WTC11 (cell line): ENCODE measurements at regions not wholly inside any gene's neighbourhood (a gene's known extent, or its start where the extent isn't known, plus 50 kb on each side); places are given as distances from the start of the nearest gene placed in this dataset.
A peak's percentile ranks its signal among the peaks of the same experiment; 100 is the strongest.

Experiments used
- ATAC-seq: fragments of 200-7000 bp; cut with Tn5 transposase; 2 replicates; pipeline ENCODE4 v1.10.0; 2021; ENCODE audit warnings: mild to moderate bottlenecking, moderate library complexity
- CTCF ChIA-PET: fragments of 300-600 bp; sonication (Branson Sonifier 250); formaldehyde crosslinking; loops from one replicate; lab custom pipeline; 2021; ENCODE audit warnings: antibody characterized with exemption; lab: Charles Lee
- POLR2A ChIA-PET: fragments of 350-600 bp; sonication (Branson Sonifier 250); formaldehyde crosslinking; loops from one replicate; lab custom pipeline; 2021; ENCODE audit warnings: antibody characterized with exemption; lab: Charles Lee
- DNase-seq: peaks from one replicate; pipeline ENCODE4 v3.0.0; 2021; ENCODE audit warnings: low spot score
- H3K27ac Mint-ChIP-seq: 2 replicates; pipeline ENCODE4 v1.8.0; 2021; ENCODE audit warnings: mixed read lengths
- H3K27me3 Mint-ChIP-seq: 2 replicates; pipeline ENCODE4 v1.8.0; 2021; ENCODE audit warnings: low read depth, mild to moderate bottlenecking, moderate library complexity, mixed read lengths
- H3K36me3 Mint-ChIP-seq: 2 replicates; pipeline ENCODE4 v1.8.0; 2021; ENCODE audit warnings: mixed read lengths
- H3K4me1 Mint-ChIP-seq: 2 replicates; pipeline ENCODE4 v1.8.0; 2022; ENCODE audit warnings: mixed read lengths
- H3K4me3 Mint-ChIP-seq: 2 replicates; pipeline ENCODE4 v1.8.0; 2021; ENCODE audit warnings: mild to moderate bottlenecking, moderate library complexity, mixed read lengths
- H3K9me3 Mint-ChIP-seq: 2 replicates; pipeline ENCODE4 v1.8.0; 2021; ENCODE audit warnings: mixed read lengths
- CREB1 ChIP-seq: sonication (generic); formaldehyde crosslinking; IDR thresholded peaks from 2 replicates; pipeline ENCODE4 v1.8.0; 2023; ENCODE audit warnings: mild to moderate bottlenecking, missing genetic modification reagents
- CTCF ChIP-seq: fragments of 200-600 bp; IDR thresholded peaks from 2 replicates; pipeline ENCODE4 v1.8.0; 2022; ENCODE audit warnings: antibody characterized with exemption
- EMX1 ChIP-seq: fragments of 250-450 bp; sonication (Bioruptor Pico); IDR thresholded peaks from 2 replicates; pipeline ENCODE4 v1.8.0; 2021; ENCODE audit warnings: mild to moderate bottlenecking
- ERG ChIP-seq: fragments of 250-450 bp; sonication (Bioruptor Pico); IDR thresholded peaks from 2 replicates; pipeline ENCODE4 v1.8.0; 2021; ENCODE audit warnings: mild to moderate bottlenecking
- GABPB1 ChIP-seq: sonication (generic); formaldehyde crosslinking; IDR thresholded peaks from 2 replicates; pipeline ENCODE4 v1.8.1; 2023; ENCODE audit warnings: mild to moderate bottlenecking, missing genetic modification reagents
- HMGXB4 ChIP-seq: sonication (generic); formaldehyde crosslinking; IDR thresholded peaks from 2 replicates; pipeline ENCODE4 v1.8.1; 2023; ENCODE audit warnings: mild to moderate bottlenecking, moderate library complexity, missing genetic modification reagents
- JAZF1 ChIP-seq: fragments of 250-450 bp; sonication (Bioruptor Pico); IDR thresholded peaks from 2 replicates; pipeline ENCODE4 v1.9.0; 2021; ENCODE audit warnings: moderate library complexity, mild to moderate bottlenecking, inconsistent platforms
- SOX15 ChIP-seq: fragments of 250-450 bp; sonication (Bioruptor Pico); IDR thresholded peaks from 2 replicates; pipeline ENCODE4 v1.9.0; 2021; ENCODE audit warnings: mild to moderate bottlenecking
- TCF7 ChIP-seq: sonication (generic); formaldehyde crosslinking; IDR thresholded peaks from 2 replicates; pipeline ENCODE4 v1.8.0; 2022; ENCODE audit warnings: mild to moderate bottlenecking, low read depth, missing genetic modification reagents, moderate library complexity
- ZNF232 ChIP-seq: sonication (generic); formaldehyde crosslinking; IDR thresholded peaks from 2 replicates; pipeline ENCODE4 v1.8.0; 2022; ENCODE audit warnings: mild to moderate bottlenecking, missing genetic modification reagents
- ZNF396 ChIP-seq: fragments of 250-450 bp; sonication (Bioruptor Pico); IDR thresholded peaks from 2 replicates; pipeline ENCODE4 v1.8.0; 2021; ENCODE audit warnings: mild to moderate bottlenecking, moderate library complexity, borderline replicate concordance
- ZNF416 ChIP-seq: fragments of 250-450 bp; sonication (Bioruptor Pico); IDR thresholded peaks from 2 replicates; pipeline ENCODE4 v1.9.0; 2021; ENCODE audit warnings: mild to moderate bottlenecking, inconsistent platforms
- TF ChIP-seq, protein P1 (sequence below): sonication (generic); formaldehyde crosslinking; IDR thresholded peaks from 2 replicates; pipeline ENCODE4 v1.8.1; 2023; ENCODE audit warnings: mild to moderate bottlenecking, missing genetic modification reagents
- TF ChIP-seq, protein P2 (sequence below): sonication (generic); formaldehyde crosslinking; IDR thresholded peaks from 2 replicates; pipeline ENCODE4 v1.8.0; 2022; ENCODE audit warnings: mild to moderate bottlenecking, missing genetic modification reagents

DNA sequence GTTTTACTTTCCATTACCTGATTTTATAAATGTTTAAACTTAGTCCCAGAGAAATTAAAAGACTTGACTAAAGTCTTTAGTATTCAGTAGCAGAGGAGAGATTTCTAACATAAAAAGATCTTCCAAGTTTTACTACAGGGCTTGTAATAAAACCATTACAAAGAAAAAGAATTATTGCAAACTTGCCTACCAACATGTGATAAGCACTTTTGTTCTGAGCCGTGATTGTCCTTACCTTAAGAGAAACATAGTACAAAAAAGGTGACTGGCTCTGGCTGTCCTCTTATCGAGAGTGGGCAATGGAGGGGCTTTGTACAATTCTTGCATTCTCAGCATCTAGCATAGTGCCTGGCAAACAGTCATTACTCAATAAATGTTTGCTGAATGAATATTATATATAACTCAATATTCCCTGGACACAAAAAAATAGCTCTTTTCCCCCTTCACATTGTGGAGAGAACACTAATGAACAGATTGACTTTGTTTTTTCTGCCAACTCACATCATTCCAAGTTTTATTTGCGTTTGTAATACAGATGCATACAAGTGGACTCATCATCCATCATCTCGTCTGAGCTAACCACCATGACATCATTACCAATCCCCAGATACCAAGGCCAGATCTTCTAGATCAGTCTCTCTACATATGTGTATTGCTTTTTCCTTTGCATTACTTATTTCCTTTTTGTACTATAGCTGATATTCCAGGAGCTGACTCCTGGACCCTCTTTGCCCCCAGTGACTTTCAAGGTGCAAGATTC is 192.8 kb upstream of the EEA1 start:
- Mint-ChIP-seq H3K27ac (no peak overlapping the region), H3K27me3 (no peaks in the 10 kb centered on the region), H3K4me1 (no peaks in the 10 kb centered on the region; the same call in 1 of the 2 replicates), H3K36me3 (no peaks in the 10 kb centered on the region), H3K9me3 (no peaks in the 10 kb centered on the region; the same call in 1 of the 2 replicates), H3K4me3 (no peak overlapping the region)
- ChIA-PET POLR2A (interaction anchor here (0.6 kb wide), 1 partner anchor 86 kb away, joined by 3 read pairs; no protein-coding TSS in a partner anchor), CTCF (interaction anchor here (1.4 kb wide), 1 partner anchor 162 kb away, joined by 3 read pairs; no protein-coding TSS in a partner anchor)
- no peak for TF ChIP-seq GABPB1 (CRISPR knock-in tag)
- TF ChIP-seq, protein P1, sequence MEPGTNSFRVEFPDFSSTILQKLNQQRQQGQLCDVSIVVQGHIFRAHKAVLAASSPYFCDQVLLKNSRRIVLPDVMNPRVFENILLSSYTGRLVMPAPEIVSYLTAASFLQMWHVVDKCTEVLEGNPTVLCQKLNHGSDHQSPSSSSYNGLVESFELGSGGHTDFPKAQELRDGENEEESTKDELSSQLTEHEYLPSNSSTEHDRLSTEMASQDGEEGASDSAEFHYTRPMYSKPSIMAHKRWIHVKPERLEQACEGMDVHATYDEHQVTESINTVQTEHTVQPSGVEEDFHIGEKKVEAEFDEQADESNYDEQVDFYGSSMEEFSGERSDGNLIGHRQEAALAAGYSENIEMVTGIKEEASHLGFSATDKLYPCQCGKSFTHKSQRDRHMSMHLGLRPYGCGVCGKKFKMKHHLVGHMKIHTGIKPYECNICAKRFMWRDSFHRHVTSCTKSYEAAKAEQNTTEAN: no peak
- TF ChIP-seq TCF7 (CRISPR knock-in tag): no peak
- no peak for TF ChIP-seq EMX1
- TF ChIP-seq ZNF232 (CRISPR knock-in tag): no peak
- TF ChIP-seq ZNF396 (CRISPR knock-in tag): no peak
- TF ChIP-seq ERG (CRISPR knock-in tag): no peak
- TF ChIP-seq ZNF416 (CRISPR knock-in tag): no peak
- no peak for TF ChIP-seq JAZF1 (CRISPR knock-in tag)
- no peak for TF ChIP-seq CREB1 (CRISPR knock-in tag)
- TF ChIP-seq, protein P2, sequence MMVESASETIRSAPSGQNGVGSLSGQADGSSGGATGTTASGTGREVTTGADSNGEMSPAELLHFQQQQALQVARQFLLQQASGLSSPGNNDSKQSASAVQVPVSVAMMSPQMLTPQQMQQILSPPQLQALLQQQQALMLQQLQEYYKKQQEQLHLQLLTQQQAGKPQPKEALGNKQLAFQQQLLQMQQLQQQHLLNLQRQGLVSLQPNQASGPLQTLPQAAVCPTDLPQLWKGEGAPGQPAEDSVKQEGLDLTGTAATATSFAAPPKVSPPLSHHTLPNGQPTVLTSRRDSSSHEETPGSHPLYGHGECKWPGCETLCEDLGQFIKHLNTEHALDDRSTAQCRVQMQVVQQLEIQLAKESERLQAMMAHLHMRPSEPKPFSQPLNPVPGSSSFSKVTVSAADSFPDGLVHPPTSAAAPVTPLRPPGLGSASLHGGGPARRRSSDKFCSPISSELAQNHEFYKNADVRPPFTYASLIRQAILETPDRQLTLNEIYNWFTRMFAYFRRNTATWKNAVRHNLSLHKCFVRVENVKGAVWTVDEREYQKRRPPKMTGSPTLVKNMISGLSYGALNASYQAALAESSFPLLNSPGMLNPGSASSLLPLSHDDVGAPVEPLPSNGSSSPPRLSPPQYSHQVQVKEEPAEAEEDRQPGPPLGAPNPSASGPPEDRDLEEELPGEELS (CRISPR knock-in tag): no peak
- no peak for TF ChIP-seq CTCF
- no peak for TF ChIP-seq HMGXB4
- ATAC-seq (no peak), DNase-seq (no peak)

DNA sequence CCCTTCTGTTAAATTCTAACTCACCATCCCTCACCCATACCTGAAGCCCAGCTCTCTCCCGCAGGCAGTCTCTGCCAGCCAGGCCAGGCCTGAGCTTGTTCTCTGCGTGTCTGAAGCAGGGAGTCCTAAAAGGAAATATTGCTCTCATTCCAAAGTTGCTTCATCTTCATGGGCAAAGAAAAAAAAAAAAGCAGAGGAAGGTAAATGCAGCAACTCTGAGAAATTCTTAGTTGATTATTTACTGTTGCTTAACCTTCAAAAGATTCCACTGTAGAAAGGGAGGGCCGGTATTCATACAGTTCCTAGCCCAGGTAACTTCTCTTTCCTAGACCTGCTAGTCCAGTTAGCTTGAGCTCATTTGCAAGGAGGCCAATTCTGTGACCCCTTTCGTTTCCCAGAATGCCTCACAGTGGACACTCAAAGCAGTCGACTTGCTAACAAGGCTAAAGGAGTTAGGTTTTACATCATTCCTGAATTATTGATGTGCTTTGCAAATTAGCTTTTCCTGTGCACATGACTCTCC is 193.5 kb upstream of the EEA1 start:
- H3K9me3 Mint-ChIP-seq: no peaks in the 10 kb centered on the region; the same call in 1 of the 2 replicates
- ATAC-seq: no peak
- POLR2A ChIA-PET: interaction anchor here (0.6 kb wide), 1 partner anchor 85 kb away, joined by 3 read pairs; no protein-coding TSS in a partner anchor
- H3K36me3 Mint-ChIP-seq: no peaks in the 10 kb centered on the region
- H3K27me3 Mint-ChIP-seq: no peaks in the 10 kb centered on the region
- TF ChIP-seq SOX15 (no peak), GABPB1 (CRISPR knock-in tag) (peak; percentile 87)
- H3K4me1 Mint-ChIP-seq: no peaks in the 10 kb centered on the region; the same call in 1 of the 2 replicates
- no peak overlapping the region for H3K27ac Mint-ChIP-seq
- CTCF ChIA-PET: interaction anchor here (0.8 to 1.4 kb wide), 2 partner anchors 25 to 162 kb away, joined by 3 read pairs; no protein-coding TSS in a partner anchor
- DNase-seq: no peak
- H3K4me3 Mint-ChIP-seq: no peak overlapping the region
